Activated naive CD4-positive, alpha-beta T cell treated with anti-CD3 and anti-CD28 coated beads, Interleukin-2, amount 10 ng/mL, durations not matched to agents 7 days and 5 days (primary cell): ENCODE measurements at regions not wholly inside any gene's neighbourhood (a gene's known extent, or its start where the extent isn't known, plus 50 kb on each side); places are given as distances from the start of the nearest gene placed in this dataset.
A peak's percentile ranks its signal among the peaks of the same experiment; 100 is the strongest.

Experiments
- CTCF ChIA-PET: fragments of 350-600 bp; sonication (Branson Sonifier 250); formaldehyde crosslinking; loops from one replicate; lab custom pipeline; 2021; ENCODE audit warnings: antibody characterized with exemption; lab: Charles Lee
- DNase-seq: peaks from one replicate; pipeline ENCODE4 v3.0.0-alpha.2; 2020
- H3K27ac Mint-ChIP-seq: one replicate; pipeline ENCODE4 v1.8.0; 2021; ENCODE audit warnings: mild to moderate bottlenecking, moderate library complexity, mixed read lengths
- H3K27me3 Mint-ChIP-seq: one replicate; pipeline ENCODE4 v1.8.0; 2021; ENCODE audit warnings: mild to moderate bottlenecking, mixed read lengths
- H3K36me3 Mint-ChIP-seq: one replicate; pipeline ENCODE4 v1.8.0; 2021; ENCODE audit warnings: mixed read lengths
- H3K4me1 Mint-ChIP-seq: one replicate; pipeline ENCODE4 v1.8.0; 2021; ENCODE audit warnings: mixed read lengths
- H3K4me3 Mint-ChIP-seq: one replicate; pipeline ENCODE4 v1.8.0; 2021; ENCODE audit warnings: mild to moderate bottlenecking, moderate library complexity, mixed read lengths
- H3K9me3 Mint-ChIP-seq: one replicate; pipeline ENCODE4 v1.8.0; 2021; ENCODE audit warnings: mixed read lengths

DNA sequence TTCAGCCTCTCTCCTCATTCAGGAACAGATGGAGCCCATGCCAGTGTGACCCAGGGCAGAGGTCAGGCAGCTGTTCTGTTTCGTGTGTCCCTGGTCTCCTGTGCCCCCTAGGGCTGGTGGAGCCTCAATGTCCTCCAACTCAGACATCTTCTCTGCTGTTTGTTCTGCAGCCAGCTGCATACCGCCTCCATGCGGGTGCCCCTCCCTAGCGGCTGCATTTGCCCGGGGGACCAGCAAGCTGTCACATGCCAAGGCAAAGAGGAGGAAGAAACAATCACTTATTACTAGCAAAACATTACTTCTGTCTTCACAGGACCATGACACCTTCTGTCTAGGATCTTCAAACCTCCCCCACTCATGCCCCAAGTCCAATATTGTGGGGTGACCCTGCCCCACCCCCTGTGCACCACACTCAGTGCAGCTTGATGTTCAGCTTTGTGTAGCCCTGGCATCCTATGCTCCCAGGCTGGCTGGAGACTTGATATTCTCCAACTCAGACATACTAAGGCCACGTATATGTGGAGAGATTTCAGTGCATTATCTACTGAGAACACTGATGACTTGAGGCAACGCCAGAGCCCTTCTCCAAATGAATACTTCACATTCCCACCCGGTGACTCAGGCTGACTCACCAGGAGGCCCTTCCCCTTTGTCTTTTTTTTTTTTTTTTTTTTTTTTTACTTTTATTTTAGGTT is 188.9 kb downstream of the SKIDA1 start:
- H3K9me3 Mint-ChIP-seq, result no peaks in the 10 kb centered on the region
- DNase-seq, result no peak
- H3K36me3 Mint-ChIP-seq, result no peaks in the 10 kb centered on the region
- CTCF ChIA-PET, result no interaction called here
- no peaks in the 10 kb centered on the region for H3K27me3 Mint-ChIP-seq
- H3K4me3 Mint-ChIP-seq, result no peak overlapping the region
- no peaks in the 10 kb centered on the region for H3K4me1 Mint-ChIP-seq
- H3K27ac Mint-ChIP-seq, result no peak overlapping the region

GRCh38 chr10:21334891-21335696 is 190.4 kb downstream of the SKIDA1 start:
- DNase-seq, result no peak
- H3K4me1 Mint-ChIP-seq, result no peaks in the 10 kb centered on the region
- no peak overlapping the region for H3K27ac Mint-ChIP-seq
- no peaks in the 10 kb centered on the region for H3K36me3 Mint-ChIP-seq
- CTCF ChIA-PET, result no interaction called here
- no peak overlapping the region for H3K4me3 Mint-ChIP-seq
- no peaks in the 10 kb centered on the region for H3K9me3 Mint-ChIP-seq
- no peaks in the 10 kb centered on the region for H3K27me3 Mint-ChIP-seq

- no peaks in the 10 kb centered on the region for H3K36me3 Mint-ChIP-seq
- no peaks in the 10 kb centered on the region for H3K4me1 Mint-ChIP-seq
- CTCF ChIA-PET, result no interaction called here
- H3K9me3 Mint-ChIP-seq, result no peaks in the 10 kb centered on the region
- no peaks in the 10 kb centered on the region for H3K27me3 Mint-ChIP-seq
- H3K4me3 Mint-ChIP-seq, result no peak overlapping the region
- no peak for DNase-seq
- no peak overlapping the region for H3K27ac Mint-ChIP-seq
Observed at GRCh38 chr10:21330628-21331020, 194.9 kb downstream of the SKIDA1 start.

GRCh38 chr10:21329995-21330627 is 195.4 kb downstream of the SKIDA1 start:
- Mint-ChIP-seq H3K9me3 (no peaks in the 10 kb centered on the region), H3K4me1 (no peaks in the 10 kb centered on the region), H3K4me3 (no peak overlapping the region), H3K36me3 (no peaks in the 10 kb centered on the region), H3K27me3 (no peaks in the 10 kb centered on the region), H3K27ac (no peak overlapping the region)
- DNase-seq, result no peak
- CTCF ChIA-PET, result no interaction called here

DNA sequence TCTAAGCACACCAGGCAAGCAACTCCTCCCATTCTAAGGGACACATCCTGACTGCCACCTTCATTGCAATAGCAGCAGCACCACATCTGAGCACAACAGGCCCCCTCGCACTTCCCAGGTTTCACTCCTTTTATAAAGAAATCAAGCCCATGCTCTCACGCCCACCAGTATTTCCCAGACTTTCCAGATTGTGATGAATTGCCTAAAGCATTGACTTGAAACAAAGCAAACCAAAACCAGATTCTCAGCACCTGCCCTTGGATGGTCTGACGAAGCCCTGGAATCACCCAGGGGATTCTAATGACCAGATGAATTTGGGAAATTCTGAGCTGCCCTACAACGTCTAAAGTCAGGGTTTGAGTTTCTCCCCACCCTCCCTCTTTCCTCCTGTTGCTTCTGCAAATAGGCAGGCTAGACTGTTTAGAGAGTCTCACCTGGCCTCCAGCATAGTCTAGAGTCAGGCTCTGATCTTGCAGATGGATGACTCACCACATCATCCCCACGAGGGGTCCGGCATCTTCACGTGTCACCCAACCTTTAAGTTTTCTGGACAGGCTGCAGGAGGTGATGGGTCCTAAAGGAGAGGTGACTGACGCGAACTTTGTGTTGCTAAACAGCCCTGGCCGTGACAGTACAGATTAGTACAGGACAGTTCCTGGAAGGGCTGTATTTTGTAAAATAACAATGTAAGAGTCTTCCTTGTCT is 198.0 kb downstream of the SKIDA1 start:
- CTCF ChIA-PET, result no interaction called here
- Mint-ChIP-seq H3K9me3 (no peaks in the 10 kb centered on the region), H3K27ac (peak overlapping the region; percentile 30), H3K36me3 (no peaks in the 10 kb centered on the region), H3K4me1 (no peaks in the 10 kb centered on the region), H3K4me3 (no peak overlapping the region), H3K27me3 (no peaks in the 10 kb centered on the region)
- DNase-seq, result no peak

GRCh38 chr10:21326594-21327288 is 198.7 kb downstream of the SKIDA1 start:
- Mint-ChIP-seq H3K27ac (no peak overlapping the region), H3K36me3 (no peaks in the 10 kb centered on the region), H3K27me3 (no peaks in the 10 kb centered on the region), H3K9me3 (no peaks in the 10 kb centered on the region), H3K4me1 (no peaks in the 10 kb centered on the region), H3K4me3 (no peak overlapping the region)
- no peak for DNase-seq
- CTCF ChIA-PET, result interaction anchor here (0.7 kb wide), 1 partner anchor 48 kb away, joined by 3 read pairs; no protein-coding TSS in a partner anchor

- Mint-ChIP-seq H3K36me3 (no peaks in the 10 kb centered on the region), H3K4me1 (no peaks in the 10 kb centered on the region), H3K27me3 (no peaks in the 10 kb centered on the region), H3K27ac (no peak overlapping the region), H3K9me3 (no peaks in the 10 kb centered on the region), H3K4me3 (no peak overlapping the region)
- CTCF ChIA-PET, result no interaction called here
- no peak for DNase-seq
Observed at GRCh38 chr10:21318540-21319167, 206.8 kb downstream of the SKIDA1 start.

GRCh38 chr10:21317902-21318301 is 207.6 kb downstream of the SKIDA1 start:
- Mint-ChIP-seq H3K36me3 (no peaks in the 10 kb centered on the region), H3K27ac (no peak overlapping the region), H3K9me3 (no peaks in the 10 kb centered on the region), H3K4me3 (no peak overlapping the region), H3K4me1 (no peaks in the 10 kb centered on the region), H3K27me3 (no peaks in the 10 kb centered on the region)
- DNase-seq, result no peak
- CTCF ChIA-PET, result no interaction called here

- H3K36me3 Mint-ChIP-seq, result no peaks in the 10 kb centered on the region
- no peak overlapping the region for H3K27ac Mint-ChIP-seq
- no peak overlapping the region for H3K4me3 Mint-ChIP-seq
- H3K4me1 Mint-ChIP-seq, result no peaks in the 10 kb centered on the region
- CTCF ChIA-PET, result no interaction called here
- H3K27me3 Mint-ChIP-seq, result no peaks in the 10 kb centered on the region
- DNase-seq, result no peak
- no peaks in the 10 kb centered on the region for H3K9me3 Mint-ChIP-seq
Observed at GRCh38 chr10:21315645-21316220, 209.7 kb downstream of the SKIDA1 start.

DNA sequence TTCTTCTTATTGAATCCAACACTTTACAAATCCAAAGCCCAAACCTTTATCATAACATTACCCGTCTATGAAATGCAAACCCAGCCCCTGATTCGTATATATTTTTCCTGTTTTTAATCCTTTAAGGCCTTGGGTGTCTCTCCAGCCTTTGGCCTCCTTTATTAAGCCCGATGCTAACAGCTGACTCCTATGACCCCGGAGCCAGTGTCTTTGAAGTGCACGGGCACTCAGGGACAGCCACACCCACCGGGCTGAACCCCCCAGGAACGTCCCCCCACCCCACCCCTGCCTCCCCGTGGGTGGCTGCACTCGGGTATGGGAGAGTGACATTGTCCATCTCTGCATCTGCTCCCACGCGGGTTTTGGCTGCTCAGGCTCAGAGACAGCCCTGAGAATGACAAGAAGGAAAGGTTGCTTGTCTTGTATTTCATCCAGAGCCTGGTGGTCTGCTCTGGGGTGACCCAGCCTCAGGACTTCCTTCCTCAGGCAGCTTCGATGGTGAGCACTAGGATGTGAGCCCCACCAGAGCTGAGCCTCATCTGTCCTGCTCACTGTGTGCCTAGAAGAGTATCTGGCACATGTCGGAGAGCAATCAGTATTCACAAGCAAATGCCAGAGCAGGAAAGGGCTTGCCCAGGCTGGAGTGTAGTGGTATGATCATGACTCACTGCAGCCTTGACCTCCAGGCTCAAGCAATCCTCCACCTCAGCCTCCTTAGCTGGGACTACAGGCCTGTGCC is 210.4 kb downstream of the SKIDA1 start:
- CTCF ChIA-PET, result no interaction called here
- DNase-seq, result no peak
- Mint-ChIP-seq H3K4me3 (no peak overlapping the region), H3K4me1 (no peaks in the 10 kb centered on the region), H3K36me3 (no peaks in the 10 kb centered on the region), H3K27me3 (no peaks in the 10 kb centered on the region), H3K27ac (no peak overlapping the region), H3K9me3 (no peaks in the 10 kb centered on the region)

DNA sequence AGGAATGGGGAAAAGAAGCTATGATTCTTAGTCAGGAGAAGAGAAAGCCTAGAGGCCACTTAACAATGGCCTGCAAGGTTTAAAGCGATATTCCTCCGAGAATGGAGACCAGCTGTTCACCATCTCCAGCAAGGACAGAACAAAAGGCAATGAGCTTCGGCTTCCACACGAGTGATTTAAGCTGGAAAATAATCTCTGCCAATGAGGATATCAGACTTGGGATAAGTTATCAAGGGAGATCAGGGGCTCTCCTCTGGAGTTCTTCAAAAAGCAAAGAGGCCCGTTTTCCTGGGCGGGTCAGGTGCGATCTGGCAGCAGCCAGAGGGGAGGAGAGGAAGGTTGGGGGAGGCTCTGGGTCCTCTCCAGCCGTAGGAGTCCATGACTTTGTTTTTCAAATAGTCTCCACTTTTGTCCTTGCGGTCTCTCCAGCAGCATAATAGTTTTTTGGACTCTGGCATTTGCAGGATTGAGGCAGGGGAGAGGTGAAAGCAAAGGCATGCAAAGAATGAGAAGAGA is 211.3 kb downstream of the SKIDA1 start:
- Mint-ChIP-seq H3K9me3 (no peaks in the 10 kb centered on the region), H3K36me3 (no peaks in the 10 kb centered on the region), H3K27me3 (no peaks in the 10 kb centered on the region), H3K4me1 (no peaks in the 10 kb centered on the region), H3K4me3 (no peak overlapping the region), H3K27ac (no peak overlapping the region)
- DNase-seq, result no peak
- CTCF ChIA-PET, result no interaction called here

GRCh38 chr10:21313691-21314090 is 211.8 kb downstream of the SKIDA1 start:
- CTCF ChIA-PET, result no interaction called here
- no peaks in the 10 kb centered on the region for H3K36me3 Mint-ChIP-seq
- H3K27ac Mint-ChIP-seq, result no peak overlapping the region
- no peak overlapping the region for H3K4me3 Mint-ChIP-seq
- H3K4me1 Mint-ChIP-seq, result no peaks in the 10 kb centered on the region
- no peaks in the 10 kb centered on the region for H3K9me3 Mint-ChIP-seq
- DNase-seq, result no peak
- H3K27me3 Mint-ChIP-seq, result no peaks in the 10 kb centered on the region

- no peak overlapping the region for H3K27ac Mint-ChIP-seq
- H3K4me3 Mint-ChIP-seq, result no peak overlapping the region
- CTCF ChIA-PET, result no interaction called here
- no peaks in the 10 kb centered on the region for H3K9me3 Mint-ChIP-seq
- H3K4me1 Mint-ChIP-seq, result no peaks in the 10 kb centered on the region
- DNase-seq, result no peak
- H3K27me3 Mint-ChIP-seq, result no peaks in the 10 kb centered on the region
- no peaks in the 10 kb centered on the region for H3K36me3 Mint-ChIP-seq
Observed at GRCh38 chr10:21311426-21311825, 214.1 kb downstream of the SKIDA1 start.
